HG02970 (cell line): ENCODE measurements at regions not wholly inside any gene's neighbourhood (a gene's known extent, or its start where the extent isn't known, plus 50 kb on each side); places are given as distances from the start of the nearest gene placed in this dataset.

Source experiments
- ATAC-seq: cut with Tn5 transposase; IDR thresholded peaks from one replicate; pipeline ENCODE4 v1.9.1; 2021; ENCODE audit warnings: mild to moderate bottlenecking, moderate library complexity, moderate number of reproducible peaks; ENCODE audit not compliant: unreplicated experiment, low FRiP score

- ATAC-seq = no peak
Observed at GRCh38 chr18:61136711-61137251, 196.4 kb upstream of the CDH20 start.

GRCh38 chr18:61141691-61142090, 191.5 kb upstream of the CDH20 start:
- ATAC-seq = no peak

GRCh38 chr18:61148322-61148721, 184.9 kb upstream of the CDH20 start:
- no peak for ATAC-seq

- no peak for ATAC-seq
Observed at GRCh38 chr18:61149786-61150185, 183.4 kb upstream of the CDH20 start.

GRCh38 chr18:61153571-61153970, 179.7 kb upstream of the CDH20 start:
- no peak for ATAC-seq

GRCh38 chr18:61154866-61155265, 178.4 kb upstream of the CDH20 start:
- no peak for ATAC-seq

- no peak for ATAC-seq
Observed at GRCh38 chr18:61155586-61155985, 177.6 kb upstream of the CDH20 start.

GRCh38 chr18:61157451-61157850, 175.8 kb upstream of the CDH20 start:
- ATAC-seq = no peak

- ATAC-seq = no peak
Observed at GRCh38 chr18:61159246-61159645, 174.0 kb upstream of the CDH20 start.

GRCh38 chr18:61164321-61164720, 168.9 kb upstream of the CDH20 start:
- no peak for ATAC-seq

GRCh38 chr18:61167902-61168301, 165.3 kb upstream of the CDH20 start:
- no peak for ATAC-seq

- no peak for ATAC-seq
Observed at GRCh38 chr18:61169386-61169785, 163.8 kb upstream of the CDH20 start.

- ATAC-seq = no peak
Observed at GRCh38 chr18:61172624-61173023, 160.6 kb upstream of the CDH20 start.

GRCh38 chr18:61173554-61173953, 159.7 kb upstream of the CDH20 start:
- ATAC-seq = no peak

GRCh38 chr18:61183798-61184197, 149.4 kb upstream of the CDH20 start:
- ATAC-seq = no peak

GRCh38 chr18:61187971-61188370, 145.3 kb upstream of the CDH20 start:
- ATAC-seq = no peak

GRCh38 chr18:61189376-61189775, 143.9 kb upstream of the CDH20 start:
- ATAC-seq = no peak

GRCh38 chr18:61194726-61195125, 138.5 kb upstream of the CDH20 start:
- no peak for ATAC-seq

- no peak for ATAC-seq
Observed at GRCh38 chr18:61196750-61197149, 136.5 kb upstream of the CDH20 start.

- ATAC-seq = no peak
Observed at GRCh38 chr18:61198486-61198885, 134.7 kb upstream of the CDH20 start.

- no peak for ATAC-seq
Observed at GRCh38 chr18:61199171-61199848, 133.9 kb upstream of the CDH20 start.

GRCh38 chr18:61201511-61201910, 131.7 kb upstream of the CDH20 start:
- ATAC-seq = no peak

GRCh38 chr18:61203151-61203550, 130.1 kb upstream of the CDH20 start:
- no peak for ATAC-seq
